Ovary (tissue), 3 donors: ENCODE measurements at regions not wholly inside any gene's neighbourhood (a gene's known extent, or its start where the extent isn't known, plus 50 kb on each side); places are given as distances from the start of the nearest gene placed in this dataset.

ENCODE experiments used
- CTCF ChIP-seq, 3 donors: fragments of 450-650 bp in 2 of 3; fragments of 200-600 bp in 1 of 3; IDR thresholded peaks; one replicate each; pipeline versions ENCODE4 v1.5.1 to v1.8.0; 2016 to 2022; ENCODE audit warnings: antibody characterized with exemption in 3 of 3, mild to moderate bottlenecking in 1 of 3
- POLR2A ChIP-seq: fragments of 450-650 bp; IDR thresholded peaks from one replicate; pipeline ENCODE4 v1.6.1; 2017; ENCODE audit warnings: antibody characterized with exemption, mild to moderate bottlenecking, moderate library complexity
- donor health status: DM: no; HTN: no; CAD: no.

- TF ChIP-seq POLR2A = no peak
- no peak for TF ChIP-seq CTCF (IDR thresholded peaks at IDR 0.05)
These were observed 72.5 kb downstream of the PRLHR start for GRCh38 chr10:118522791-118523498.
